Mesendoderm (in vitro differentiated cells): ENCODE measurements at regions not wholly inside any gene's neighbourhood (a gene's known extent, or its start where the extent isn't known, plus 50 kb on each side); places are given as distances from the start of the nearest gene placed in this dataset.

Experiments
- DNase-seq: peaks from one replicate; pipeline ENCODE4 v3.0.0; 2013
- H2AK5ac ChIP-seq: 2 replicates; pipeline ENCODE4 v1.6.1; 2013; ENCODE audit warnings: low read length, inconsistent platforms
- H2BK120ac ChIP-seq: 2 replicates; pipeline ENCODE4 v1.6.1; 2013; ENCODE audit warnings: low read depth, mild to moderate bottlenecking, low read length, moderate library complexity, mixed read lengths
- H2BK15ac ChIP-seq: replicated peaks from 2 replicates; pipeline ENCODE4 v1.6.1; 2013; ENCODE audit warnings: low read depth, mild to moderate bottlenecking, moderate library complexity
- H2BK5ac ChIP-seq: 2 replicates; pipeline ENCODE4 v1.6.1; 2013; ENCODE audit warnings: low read length, inconsistent platforms
- H3K18ac ChIP-seq: 2 replicates; pipeline ENCODE4 v1.6.1; 2013; ENCODE audit warnings: mild to moderate bottlenecking, low read length, mixed read lengths
- H3K23ac ChIP-seq: one replicate; pipeline ENCODE4 v1.6.1; 2013; ENCODE audit warnings: low read length
- H3K27ac ChIP-seq: 2 replicates; pipeline ENCODE4 v1.5.1; 2013; ENCODE audit warnings: low read depth, mild to moderate bottlenecking, inconsistent platforms, low read length, moderate library complexity
- H3K27me3 ChIP-seq: 2 replicates; pipeline ENCODE4 v1.6.1; 2013; ENCODE audit warnings: low read length, control low read depth, mild to moderate bottlenecking, inconsistent platforms; ENCODE audit not compliant: insufficient read depth, poor library complexity
- H3K36me3 ChIP-seq: 2 replicates; pipeline ENCODE4 v1.6.1; 2013; ENCODE audit warnings: low read length, inconsistent platforms; ENCODE audit not compliant: control insufficient read depth, insufficient read depth
- H3K4ac ChIP-seq: one replicate; pipeline ENCODE4 v1.6.1; 2013; ENCODE audit warnings: low read depth, mild to moderate bottlenecking, low read length, moderate library complexity
- H3K4me1 ChIP-seq: 2 replicates; pipeline ENCODE4 v1.6.1; 2013; ENCODE audit warnings: low read depth, low read length, inconsistent platforms; ENCODE audit not compliant: control insufficient read depth
- H3K4me2 ChIP-seq: 2 replicates; pipeline ENCODE4 v1.6.1; 2013; ENCODE audit warnings: low read length
- H3K4me3 ChIP-seq: 2 replicates; pipeline ENCODE4 v1.5.1; 2013; ENCODE audit warnings: mild to moderate bottlenecking, low read length
- H3K56ac ChIP-seq: one replicate; pipeline ENCODE4 v1.6.1; 2013; ENCODE audit warnings: low read length
- H3K79me1 ChIP-seq: 2 replicates; pipeline ENCODE4 v1.6.1; 2013; ENCODE audit warnings: low read length, inconsistent platforms
- H3K79me2 ChIP-seq: 2 replicates; pipeline ENCODE4 v1.6.1; 2013; ENCODE audit warnings: mild to moderate bottlenecking, low read length; ENCODE audit not compliant: control insufficient read depth, insufficient read depth
- H3K9ac ChIP-seq: 2 replicates; pipeline ENCODE4 v1.6.1; 2013; ENCODE audit warnings: low read length, inconsistent platforms
- H4K5ac ChIP-seq: one replicate; pipeline ENCODE4 v1.6.1; 2013; ENCODE audit warnings: low read length
- H4K8ac ChIP-seq: one replicate; pipeline ENCODE4 v1.6.1; 2013; ENCODE audit warnings: low read depth, mild to moderate bottlenecking, control low read depth, low read length, moderate library complexity
- WGBS: extraction: QIAGEN DNeasy Blood & Tissue Kit; methylation state at CpG from one replicate; pipeline ENCODE4 v1.1.7; 2013; ENCODE audit warnings: low lambda C conversion rate, missing lambda C conversion rate; ENCODE audit not compliant: insufficient coverage; ENCODE audit errors: extremely low coverage; 5-methylcytosine and 5-hydroxymethylcytosine counted together

DNA sequence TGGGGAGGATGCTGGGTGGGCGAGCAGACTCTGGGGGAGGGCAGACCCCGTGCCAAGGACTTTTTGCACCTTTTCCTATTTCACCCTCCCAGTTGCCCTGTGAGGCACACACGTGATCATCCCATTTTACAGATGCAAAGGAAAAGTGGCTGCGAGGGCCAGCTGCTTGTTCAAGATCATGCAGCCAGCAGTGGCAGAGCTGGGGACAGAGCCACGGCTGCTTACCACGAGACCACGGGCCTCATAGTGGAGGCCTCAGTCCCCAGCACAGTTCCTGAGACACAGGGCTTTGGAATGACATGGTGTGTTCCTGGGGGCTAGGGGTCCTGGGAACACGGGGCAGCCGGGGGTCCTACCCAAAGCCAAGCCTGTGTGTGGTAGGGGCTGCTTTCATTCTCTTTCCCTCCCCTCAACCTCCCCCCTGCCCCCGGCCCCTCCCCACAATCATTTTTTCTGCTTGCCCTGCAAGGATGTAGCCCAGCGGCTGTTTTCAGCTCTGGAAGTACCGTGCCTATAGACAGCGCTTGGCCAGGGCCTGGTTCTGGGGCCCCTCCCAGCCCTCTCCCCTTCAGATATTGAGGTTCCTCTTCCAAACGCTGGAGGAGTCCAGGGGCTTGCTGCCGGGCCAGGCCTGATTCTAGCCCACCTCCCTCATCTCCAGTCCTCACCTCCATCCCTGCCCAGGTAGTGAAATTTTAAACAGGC lies 58.5 kb upstream of the IER5L start:
- Histone ChIP-seq H3K36me3 (no peaks in the 10 kb centered on the region), H4K5ac (no peak overlapping the region), H2BK5ac (no peak overlapping the region), H2BK120ac (no peak overlapping the region), H3K4me2 (no peak overlapping the region), H3K23ac (no peak overlapping the region), H2BK15ac (no peak overlapping the region), H3K4me3 (no peak overlapping the region), H3K9ac (no peak overlapping the region), H2AK5ac (no peak overlapping the region), H3K27ac (no peak overlapping the region), H3K4ac (no peak overlapping the region), H3K79me2 (no peaks in the 10 kb centered on the region), H3K56ac (no peak overlapping the region), H3K27me3 (no peaks in the 10 kb centered on the region), H3K18ac (no peak overlapping the region), H4K8ac (no peak overlapping the region), H3K79me1 (no peaks in the 10 kb centered on the region), H3K4me1 (no peaks in the 10 kb centered on the region)
- DNase-seq = no peak
- WGBS = no CpG with 5 or more reads among the region's 15 CpGs

DNA sequence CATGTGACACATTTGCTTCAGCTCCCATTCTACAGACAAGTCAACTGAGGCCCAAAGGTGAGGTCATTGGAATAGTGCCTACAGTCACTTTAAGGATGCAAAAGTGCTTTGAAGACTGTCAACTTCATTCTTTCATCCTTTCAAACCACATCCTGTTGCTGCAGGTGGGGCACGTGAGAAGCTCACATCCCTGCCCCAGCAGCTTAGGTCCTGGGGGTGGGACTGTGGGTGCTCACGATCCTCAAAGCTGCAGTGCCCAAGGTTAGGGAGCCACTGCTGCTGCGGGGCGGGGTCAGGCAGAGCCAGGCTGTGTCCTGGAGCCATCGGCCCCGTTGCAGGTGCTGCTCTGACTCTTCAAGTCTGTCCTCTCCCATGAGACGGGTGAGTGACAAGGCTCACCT lies 57.9 kb upstream of the IER5L start:
- no peak for DNase-seq
- Histone ChIP-seq H3K79me1 (no peaks in the 10 kb centered on the region), H3K9ac (no peak overlapping the region), H3K4me1 (no peaks in the 10 kb centered on the region), H3K18ac (no peak overlapping the region), H4K8ac (no peak overlapping the region), H2BK5ac (no peak overlapping the region), H3K36me3 (no peaks in the 10 kb centered on the region), H3K56ac (no peak overlapping the region), H3K79me2 (no peaks in the 10 kb centered on the region), H3K4me3 (no peak overlapping the region), H3K27me3 (no peaks in the 10 kb centered on the region), H3K4ac (no peak overlapping the region), H4K5ac (no peak overlapping the region), H2BK120ac (no peak overlapping the region), H3K23ac (no peak overlapping the region), H3K27ac (no peak overlapping the region), H2AK5ac (no peak overlapping the region), H3K4me2 (no peak overlapping the region), H2BK15ac (no peak overlapping the region)
- WGBS = no CpG with 5 or more reads among the region's 7 CpGs

DNA sequence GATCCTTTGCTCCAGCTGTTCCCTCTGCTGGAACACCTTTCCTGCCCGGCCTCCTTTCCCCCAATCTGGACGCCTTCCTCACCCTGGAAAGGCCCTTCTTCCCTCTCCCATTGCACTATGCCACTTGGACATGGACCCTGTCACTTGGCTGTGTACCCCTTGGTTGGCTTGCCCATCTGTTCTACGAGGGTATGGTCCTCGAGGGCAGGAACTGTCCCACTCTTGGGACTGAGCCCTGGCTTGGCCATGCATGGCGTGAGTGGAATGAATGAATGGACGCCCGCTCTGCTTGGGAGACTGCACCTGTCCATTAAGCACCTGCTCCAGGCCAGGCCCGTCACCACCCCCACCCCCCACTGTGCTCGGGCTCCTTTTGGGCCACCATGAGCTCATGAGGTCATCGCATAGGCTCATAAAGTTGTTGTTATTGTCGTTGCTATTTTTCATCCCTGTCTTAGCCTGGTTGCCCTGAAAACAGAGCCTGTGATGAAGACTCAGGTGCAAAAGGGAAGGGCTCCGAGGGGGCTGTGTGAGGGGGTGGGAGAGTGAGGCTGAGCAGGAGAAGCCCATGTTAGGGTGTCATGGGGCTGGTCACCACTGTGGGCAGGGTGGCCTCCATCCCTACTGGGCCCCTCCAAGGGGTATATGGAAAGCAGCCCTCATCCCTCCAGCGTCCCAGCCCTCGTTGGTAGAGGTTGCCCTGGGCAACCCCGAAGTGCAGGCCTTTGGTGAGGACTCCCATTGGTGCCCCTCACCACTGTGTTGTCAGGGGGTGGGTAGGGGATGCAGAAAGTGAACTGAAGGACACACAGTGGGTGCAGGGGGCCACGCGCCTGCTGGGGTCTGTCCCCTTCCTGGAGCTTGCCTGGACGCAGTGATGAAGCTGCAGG lies 57.2 kb upstream of the IER5L start:
- no peaks in the 10 kb centered on the region for H3K36me3 ChIP-seq
- H3K27me3 ChIP-seq = no peaks in the 10 kb centered on the region
- WGBS = no CpG with 5 or more reads among the region's 18 CpGs
- H2AK5ac ChIP-seq = no peak overlapping the region
- no peak overlapping the region for H2BK120ac ChIP-seq
- no peak overlapping the region for H3K4me3 ChIP-seq
- H3K79me2 ChIP-seq = no peaks in the 10 kb centered on the region
- H2BK15ac ChIP-seq = no peak overlapping the region
- no peak for DNase-seq
- H3K4me2 ChIP-seq = no peak overlapping the region
- no peak overlapping the region for H3K18ac ChIP-seq
- no peak overlapping the region for H3K23ac ChIP-seq
- H4K5ac ChIP-seq = no peak overlapping the region
- no peaks in the 10 kb centered on the region for H3K79me1 ChIP-seq
- H2BK5ac ChIP-seq = no peak overlapping the region
- no peak overlapping the region for H3K56ac ChIP-seq
- no peak overlapping the region for H3K27ac ChIP-seq
- no peak overlapping the region for H3K9ac ChIP-seq
- no peak overlapping the region for H3K4ac ChIP-seq
- H3K4me1 ChIP-seq = no peaks in the 10 kb centered on the region
- no peak overlapping the region for H4K8ac ChIP-seq

DNA sequence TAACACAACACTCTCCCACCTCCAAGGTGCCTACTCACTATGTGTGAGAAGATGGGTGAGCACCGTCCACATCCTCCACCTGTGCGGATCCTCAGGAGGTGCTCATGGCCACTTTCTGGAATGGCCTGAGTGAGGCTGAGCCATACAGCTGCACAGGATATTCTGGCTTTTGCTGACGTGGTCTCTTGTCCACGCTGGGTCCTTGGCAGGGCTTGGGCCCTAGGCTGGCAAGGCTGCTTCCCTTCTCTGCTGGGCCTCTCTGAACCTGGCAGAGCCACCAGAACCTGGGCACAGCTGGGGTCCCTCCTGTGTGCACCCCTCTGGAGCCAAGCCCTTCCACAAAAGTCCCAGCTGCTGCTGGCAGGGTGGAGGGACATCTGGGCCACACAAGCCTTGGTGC lies 56.4 kb upstream of the IER5L start:
- Histone ChIP-seq H3K56ac (no peak overlapping the region), H3K27me3 (no peaks in the 10 kb centered on the region), H2BK5ac (no peak overlapping the region), H3K4me3 (no peak overlapping the region), H3K23ac (no peak overlapping the region), H4K8ac (no peak overlapping the region), H3K4me1 (no peaks in the 10 kb centered on the region), H3K79me1 (no peaks in the 10 kb centered on the region), H4K5ac (no peak overlapping the region), H3K9ac (no peak overlapping the region), H3K27ac (no peak overlapping the region), H3K79me2 (no peaks in the 10 kb centered on the region), H2AK5ac (no peak overlapping the region), H3K18ac (no peak overlapping the region), H2BK15ac (no peak overlapping the region), H3K4ac (no peak overlapping the region), H2BK120ac (no peak overlapping the region), H3K36me3 (no peaks in the 10 kb centered on the region), H3K4me2 (no peak overlapping the region)
- WGBS = no CpG with 5 or more reads among the region's 4 CpGs
- no peak for DNase-seq

DNA sequence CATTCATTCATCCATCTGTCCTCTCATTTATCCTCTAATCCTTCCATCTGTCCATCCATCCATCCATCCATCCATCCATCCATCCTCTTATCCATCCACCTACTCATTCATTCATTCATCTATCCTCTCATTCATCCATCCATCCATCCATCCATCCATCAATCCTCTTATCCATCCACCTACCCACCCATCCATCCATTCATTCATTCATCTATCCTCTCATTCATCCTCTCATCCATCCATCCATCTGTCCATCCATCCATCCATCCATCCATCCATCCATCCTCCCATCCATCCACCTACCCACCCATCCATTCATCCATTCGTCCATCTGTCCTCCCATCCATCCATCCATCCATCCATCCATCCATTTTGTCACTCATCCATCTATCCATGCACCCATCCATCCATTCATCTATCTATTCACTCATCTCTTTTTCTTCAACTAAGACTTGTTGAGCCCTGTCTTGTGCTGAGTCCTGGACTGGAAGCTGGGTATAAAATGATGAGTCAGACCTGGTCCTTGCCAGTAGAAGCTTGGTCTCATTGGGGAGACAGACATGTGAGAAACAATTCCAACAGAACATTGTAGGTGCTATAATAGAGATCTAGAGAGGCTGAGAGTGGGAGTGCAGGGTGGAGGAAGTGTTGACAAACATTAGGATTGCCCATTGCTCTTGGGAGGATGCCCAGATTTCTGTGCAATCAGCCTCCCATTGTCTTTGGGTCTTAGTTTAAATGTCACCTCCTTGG lies 55.0 kb upstream of the IER5L start:
- Histone ChIP-seq H3K4me2 (no peak overlapping the region), H3K56ac (no peak overlapping the region), H3K27ac (no peak overlapping the region), H3K4me3 (no peak overlapping the region), H3K79me2 (no peaks in the 10 kb centered on the region), H4K8ac (no peak overlapping the region), H3K9ac (no peak overlapping the region), H4K5ac (no peak overlapping the region), H3K4ac (no peak overlapping the region), H3K36me3 (no peaks in the 10 kb centered on the region), H2AK5ac (no peak overlapping the region), H3K4me1 (no peaks in the 10 kb centered on the region), H2BK5ac (no peak overlapping the region), H2BK120ac (no peak overlapping the region), H3K79me1 (no peaks in the 10 kb centered on the region), H3K23ac (no peak overlapping the region), H2BK15ac (no peak overlapping the region), H3K18ac (no peak overlapping the region), H3K27me3 (no peaks in the 10 kb centered on the region)
- WGBS = no CpG with 5 or more reads among the region's 1 CpG
- no peak for DNase-seq
